ENCODE measurements at regions not wholly inside any gene's neighbourhood (a gene's known extent, or its start where the extent isn't known, plus 50 kb on each side); places are given as distances from the start of the nearest gene placed in this dataset.

DNA sequence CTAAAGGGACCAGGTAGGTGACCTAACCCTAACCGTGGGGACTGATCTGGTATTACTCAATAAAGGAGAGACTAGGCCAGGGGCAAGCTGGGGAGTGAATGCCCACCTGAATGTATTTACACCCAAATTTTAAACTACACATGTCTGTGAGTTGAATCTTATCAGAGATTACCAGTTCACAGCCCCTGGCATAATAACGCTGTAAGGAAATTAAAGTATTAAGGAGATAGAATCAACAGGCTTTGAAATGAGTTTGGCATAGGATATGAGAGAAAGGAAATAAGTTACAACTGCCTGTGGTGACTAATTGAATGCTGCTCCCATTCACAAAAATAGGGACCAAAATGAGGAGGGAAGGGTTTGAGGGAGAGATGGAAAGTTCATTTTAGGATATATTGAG lies 593.3 kb downstream of the CSNK1G3 start:
- TF ChIP-seq EZH2phosphoT487 (IDR thresholded peaks at IDR 0.05; ENCODE audit: borderline replicate concordance, low read depth, low read length): no peak
- TF ChIP-seq, protein P1, sequence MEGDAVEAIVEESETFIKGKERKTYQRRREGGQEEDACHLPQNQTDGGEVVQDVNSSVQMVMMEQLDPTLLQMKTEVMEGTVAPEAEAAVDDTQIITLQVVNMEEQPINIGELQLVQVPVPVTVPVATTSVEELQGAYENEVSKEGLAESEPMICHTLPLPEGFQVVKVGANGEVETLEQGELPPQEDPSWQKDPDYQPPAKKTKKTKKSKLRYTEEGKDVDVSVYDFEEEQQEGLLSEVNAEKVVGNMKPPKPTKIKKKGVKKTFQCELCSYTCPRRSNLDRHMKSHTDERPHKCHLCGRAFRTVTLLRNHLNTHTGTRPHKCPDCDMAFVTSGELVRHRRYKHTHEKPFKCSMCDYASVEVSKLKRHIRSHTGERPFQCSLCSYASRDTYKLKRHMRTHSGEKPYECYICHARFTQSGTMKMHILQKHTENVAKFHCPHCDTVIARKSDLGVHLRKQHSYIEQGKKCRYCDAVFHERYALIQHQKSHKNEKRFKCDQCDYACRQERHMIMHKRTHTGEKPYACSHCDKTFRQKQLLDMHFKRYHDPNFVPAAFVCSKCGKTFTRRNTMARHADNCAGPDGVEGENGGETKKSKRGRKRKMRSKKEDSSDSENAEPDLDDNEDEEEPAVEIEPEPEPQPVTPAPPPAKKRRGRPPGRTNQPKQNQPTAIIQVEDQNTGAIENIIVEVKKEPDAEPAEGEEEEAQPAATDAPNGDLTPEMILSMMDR (conservative IDR thresholded peaks at IDR 0.05; ENCODE audit: low read length): no peak
